H9 (cell line): ENCODE measurements at regions not wholly inside any gene's neighbourhood (a gene's known extent, or its start where the extent isn't known, plus 50 kb on each side); places are given as distances from the start of the nearest gene placed in this dataset.

Experiments
- DNase-seq: peaks from one replicate; pipeline ENCODE4 v3.0.0-alpha.2; 2017
- H2AFZ ChIP-seq: one replicate; pipeline ENCODE4 v1.6.1; 2013; ENCODE audit warnings: mild to moderate bottlenecking, low read length, control low read depth, moderate library complexity
- H2AK5ac ChIP-seq: 2 replicates; pipeline ENCODE4 v1.6.1; 2013; ENCODE audit warnings: low read length, control low read depth, mixed read lengths; ENCODE audit not compliant: insufficient read length
- H2BK120ac ChIP-seq: one replicate; pipeline ENCODE4 v1.6.1; 2013; ENCODE audit warnings: low read depth, mild to moderate bottlenecking, low read length, control low read depth, inconsistent platforms; ENCODE audit not compliant: poor library complexity, severe bottlenecking
- H2BK12ac ChIP-seq: 2 replicates; pipeline ENCODE4 v1.6.1; 2013; ENCODE audit warnings: low read length, control low read depth, mixed read lengths, low read depth; ENCODE audit not compliant: insufficient read length
- H2BK15ac ChIP-seq: 2 replicates; pipeline ENCODE4 v1.6.1; 2013; ENCODE audit warnings: low read depth, low read length, control low read depth
- H2BK20ac ChIP-seq: one replicate; pipeline ENCODE4 v1.6.1; 2013; ENCODE audit warnings: low read depth, mild to moderate bottlenecking, low read length, control low read depth, inconsistent platforms; ENCODE audit not compliant: poor library complexity, severe bottlenecking
- H2BK5ac ChIP-seq: 2 replicates; pipeline ENCODE4 v1.6.1; 2013; ENCODE audit warnings: low read length, control low read depth, mixed read lengths; ENCODE audit not compliant: insufficient read length
- H3K14ac ChIP-seq: 2 replicates; pipeline ENCODE4 v1.6.1; 2013; ENCODE audit warnings: low read length, control low read depth; ENCODE audit not compliant: insufficient read depth
- H3K18ac ChIP-seq: 2 replicates; pipeline ENCODE4 v1.6.1; 2013; ENCODE audit warnings: low read depth, mild to moderate bottlenecking, mixed read lengths, low read length, control low read depth; ENCODE audit not compliant: insufficient read length
- H3K23ac ChIP-seq: 2 replicates; pipeline ENCODE4 v1.6.1; 2013; ENCODE audit warnings: low read length, control low read depth, mixed read lengths, low read depth; ENCODE audit not compliant: insufficient read length
- H3K23me2 ChIP-seq: 2 replicates; pipeline ENCODE4 v1.6.1; 2013; ENCODE audit warnings: low read depth, mild to moderate bottlenecking, mixed read lengths, low read length, control low read depth; ENCODE audit not compliant: insufficient read length, poor library complexity, severe bottlenecking
- H3K27ac ChIP-seq: 2 replicates; pipeline ENCODE4 v1.5.1; 2013; ENCODE audit warnings: low read length, control low read depth, mixed read lengths, low read depth; ENCODE audit not compliant: insufficient read length
- H3K27me3 ChIP-seq: 2 replicates; pipeline ENCODE4 v1.6.1; 2013; ENCODE audit warnings: low read length, control low read depth, inconsistent platforms; ENCODE audit not compliant: insufficient read depth
- H3K4ac ChIP-seq: 2 replicates; pipeline ENCODE4 v1.6.1; 2013; ENCODE audit warnings: low read depth, mild to moderate bottlenecking, control low read depth, inconsistent platforms, low read length, moderate library complexity
- H3K4me1 ChIP-seq: 2 replicates; pipeline ENCODE4 v1.6.1; 2013; ENCODE audit warnings: low read length, control low read depth, inconsistent platforms; ENCODE audit not compliant: insufficient read depth
- H3K4me2 ChIP-seq: 2 replicates; pipeline ENCODE4 v1.6.1; 2013; ENCODE audit warnings: low read length, control low read depth, mixed read lengths; ENCODE audit not compliant: insufficient read length, insufficient read depth
- H3K56ac ChIP-seq: 2 replicates; pipeline ENCODE4 v1.6.1; 2013; ENCODE audit warnings: low read depth, mild to moderate bottlenecking, mixed read lengths, low read length, control low read depth; ENCODE audit not compliant: insufficient read length
- H3K79me1 ChIP-seq: 2 replicates; pipeline ENCODE4 v1.6.1; 2013; ENCODE audit warnings: low read depth, mild to moderate bottlenecking, moderate library complexity, low read length, control low read depth, inconsistent platforms; ENCODE audit not compliant: insufficient read depth, poor library complexity, severe bottlenecking
- H3K79me2 ChIP-seq: 2 replicates; pipeline ENCODE4 v1.6.1; 2013; ENCODE audit warnings: low read length, control low read depth, inconsistent platforms; ENCODE audit not compliant: insufficient read depth
- H3K9ac ChIP-seq: 2 replicates; pipeline ENCODE4 v1.6.1; 2013; ENCODE audit warnings: low read length, control low read depth, mixed read lengths; ENCODE audit not compliant: insufficient read length; ENCODE audit errors: extremely low read depth
- H3K9me3 ChIP-seq: one replicate; pipeline ENCODE4 v1.6.1; 2013; ENCODE audit warnings: low read depth, low read length, inconsistent platforms; ENCODE audit not compliant: control insufficient read depth
- H3T11ph ChIP-seq: one replicate; pipeline ENCODE4 v1.6.1; 2013; ENCODE audit warnings: mild to moderate bottlenecking, low read length, control low read depth, inconsistent platforms
- H4K20me1 ChIP-seq: one replicate; pipeline ENCODE4 v1.6.1; 2013; ENCODE audit not compliant: control insufficient read depth, insufficient read length, insufficient read depth
- H4K5ac ChIP-seq: 2 replicates; pipeline ENCODE4 v1.6.1; 2013; ENCODE audit warnings: low read depth, mild to moderate bottlenecking, mixed read lengths, low read length, control low read depth; ENCODE audit not compliant: insufficient read length
- H4K8ac ChIP-seq: replicated peaks from 2 replicates; pipeline ENCODE4 v1.6.1; 2013; ENCODE audit warnings: low read length, control low read depth, mixed read lengths, low read depth; ENCODE audit not compliant: insufficient read length
- H4K91ac ChIP-seq: 2 replicates; pipeline ENCODE4 v1.6.1; 2013; ENCODE audit warnings: low read depth, mild to moderate bottlenecking, moderate library complexity, mixed read lengths, low read length, control low read depth; ENCODE audit not compliant: insufficient read length
- H3K27ac Mint-ChIP-seq, 3 experiments: 2 replicates in 2 of 3; 3 replicates in 1 of 3; pipeline ENCODE4 v1.8.0; 2020 to 2021; ENCODE audit warnings: mixed read lengths in 3 of 3, mild to moderate bottlenecking in 1 of 3, moderate library complexity in 1 of 3
- H3K27me3 Mint-ChIP-seq: 2 replicates; pipeline ENCODE4 v1.8.0; 2021; ENCODE audit warnings: low read depth, mild to moderate bottlenecking, moderate library complexity, mixed read lengths
- H3K36me3 Mint-ChIP-seq, 3 experiments: 2 replicates in 2 of 3; 3 replicates in 1 of 3; pipeline ENCODE4 v1.8.0; 2020 to 2021; ENCODE audit warnings: low read depth in 3 of 3, mixed read lengths in 3 of 3; ENCODE audit not compliant: insufficient read depth in 1 of 3
- H3K4me1 Mint-ChIP-seq, 2 experiments: 2 replicates each; pipeline ENCODE4 v1.8.0; 2020; ENCODE audit warnings: mixed read lengths in 2 of 2
- H3K4me3 Mint-ChIP-seq, 2 experiments: 2 replicates in 1 of 2; 3 replicates in 1 of 2; pipeline ENCODE4 v1.8.0; 2020 to 2021; ENCODE audit warnings: mild to moderate bottlenecking in 2 of 2, mixed read lengths in 2 of 2, moderate library complexity in 1 of 2
- H3K9me3 Mint-ChIP-seq, 2 experiments: 2 replicates in 1 of 2; 3 replicates in 1 of 2; pipeline ENCODE4 v1.8.0; 2020; ENCODE audit warnings: mild to moderate bottlenecking in 2 of 2, mixed read lengths in 2 of 2, moderate library complexity in 1 of 2
- CTCF ChIP-seq: fragments of 200-600 bp; sonication (generic); conservative IDR thresholded peaks from 3 replicates; pipeline ENCODE4 v1.8.0; 2021; ENCODE audit warnings: antibody characterized with exemption, mild to moderate bottlenecking
- whole genome bisulfite sequencing: extraction: QIAGEN DNeasy Blood & Tissue Kit; methylation state at CpG from one replicate; pipeline ENCODE4 v1.1.7; 2013; ENCODE audit warnings: missing lambda C conversion rate, low lambda C conversion rate, mixed read lengths; ENCODE audit not compliant: insufficient read length; ENCODE audit errors: extremely low coverage; 5-methylcytosine and 5-hydroxymethylcytosine counted together

- no peak for TF ChIP-seq CTCF
- no peak for DNase-seq
- H4K20me1 ChIP-seq, result no peaks in the 10 kb centered on the region
These were observed 178.9 kb upstream of the ARID1B start for GRCh38 chr6:156598071-156598854.

More at GRCh38 chr6:156598071-156598854, 178.9 kb upstream of the ARID1B start:
- no peak overlapping the region for H2AK5ac ChIP-seq
- peaks cover 3% of the 10 kb centered on the region for H3K27me3 Mint-ChIP-seq
- H3K9ac ChIP-seq, result no peak overlapping the region
- no peak overlapping the region; a peak in 1 of 7 replicates for H3K27ac Mint-ChIP-seq
- H3K18ac ChIP-seq, result no peak overlapping the region
- no peak overlapping the region for H3K56ac ChIP-seq
- H2BK20ac ChIP-seq, result no peak overlapping the region
- WGBS, result no CpG with 5 or more reads among the region's 22 CpGs
- H3K23me2 ChIP-seq, result no peaks in the 10 kb centered on the region
- H2BK15ac ChIP-seq, result no peak overlapping the region
- H3K4me1 Mint-ChIP-seq, result peaks cover 17 to 22% of the 10 kb centered on the region in 2 experiments
- H3K27ac ChIP-seq, result no peak overlapping the region
- no peak overlapping the region for H2BK120ac ChIP-seq
- no peak overlapping the region for H2AFZ ChIP-seq
- no peaks in the 10 kb centered on the region for H3K79me2 ChIP-seq
- H3K4me3 Mint-ChIP-seq, result no peak overlapping the region
- H3K79me1 ChIP-seq, result no peaks in the 10 kb centered on the region
- no peak overlapping the region for H2BK12ac ChIP-seq
- H3K36me3 Mint-ChIP-seq, result peaks cover 0 to 4% (median 0%) of the 10 kb centered on the region in 3 experiments; a peak in 2 of 7 replicates
- no peak overlapping the region for H3K4ac ChIP-seq
- no peak overlapping the region for H3K14ac ChIP-seq
- no peak overlapping the region for H4K8ac ChIP-seq
- no peaks in the 10 kb centered on the region for H3K27me3 ChIP-seq
- H3K9me3 Mint-ChIP-seq, result peaks cover 0 to 2% of the 10 kb centered on the region in 2 experiments; a peak in 1 of 5 replicates
- H4K91ac ChIP-seq, result no peak overlapping the region
- no peak overlapping the region for H4K5ac ChIP-seq
- no peak overlapping the region for H2BK5ac ChIP-seq
- H3K4me2 ChIP-seq, result no peak overlapping the region
- H3K4me1 ChIP-seq, result no peaks in the 10 kb centered on the region
- H3T11ph ChIP-seq, result no peak overlapping the region
- no peak overlapping the region for H3K23ac ChIP-seq
- no peaks in the 10 kb centered on the region for H3K9me3 ChIP-seq
